GM23338 (cell line): ENCODE measurements at regions not wholly inside any gene's neighbourhood (a gene's known extent, or its start where the extent isn't known, plus 50 kb on each side); places are given as distances from the start of the nearest gene placed in this dataset.

Experiments used
- ETS1 ChIP-seq: IDR thresholded peaks from 2 replicates; pipeline ENCODE4 v1.6.1; 2016; ENCODE audit warnings: antibody characterized with exemption
- EZH2 ChIP-seq: fragments of 200-600 bp; sonication (generic); IDR thresholded peaks from one replicate; pipeline ENCODE4 v1.8.0; 2017; ENCODE audit warnings: antibody characterized with exemption, mild to moderate bottlenecking, low read depth; ENCODE audit not compliant: unreplicated experiment
- EZH2phosphoT487 ChIP-seq: fragments of 200-600 bp; sonication (generic); IDR thresholded peaks from one replicate; pipeline ENCODE4 v1.8.1; 2018; ENCODE audit warnings: antibody characterized with exemption; ENCODE audit not compliant: unreplicated experiment
- POLR2AphosphoS5 ChIP-seq: IDR thresholded peaks from 2 replicates; pipeline ENCODE4 v1.6.1; 2016; ENCODE audit warnings: antibody characterized with exemption, low read depth
- TF ChIP-seq, protein P1 (sequence below), 2 experiments: fragments of 200-600 bp in 1 of 2; sonication (generic) in 1 of 2; conservative IDR thresholded peaks; 2 replicates each; pipeline versions ENCODE4 v1.5.1 to v1.6.1; 2016 to 2017; ENCODE audit warnings: antibody characterized with exemption in 2 of 2, low read depth in 2 of 2, mild to moderate bottlenecking in 2 of 2, moderate library complexity in 1 of 2

- TF ChIP-seq, protein P1, sequence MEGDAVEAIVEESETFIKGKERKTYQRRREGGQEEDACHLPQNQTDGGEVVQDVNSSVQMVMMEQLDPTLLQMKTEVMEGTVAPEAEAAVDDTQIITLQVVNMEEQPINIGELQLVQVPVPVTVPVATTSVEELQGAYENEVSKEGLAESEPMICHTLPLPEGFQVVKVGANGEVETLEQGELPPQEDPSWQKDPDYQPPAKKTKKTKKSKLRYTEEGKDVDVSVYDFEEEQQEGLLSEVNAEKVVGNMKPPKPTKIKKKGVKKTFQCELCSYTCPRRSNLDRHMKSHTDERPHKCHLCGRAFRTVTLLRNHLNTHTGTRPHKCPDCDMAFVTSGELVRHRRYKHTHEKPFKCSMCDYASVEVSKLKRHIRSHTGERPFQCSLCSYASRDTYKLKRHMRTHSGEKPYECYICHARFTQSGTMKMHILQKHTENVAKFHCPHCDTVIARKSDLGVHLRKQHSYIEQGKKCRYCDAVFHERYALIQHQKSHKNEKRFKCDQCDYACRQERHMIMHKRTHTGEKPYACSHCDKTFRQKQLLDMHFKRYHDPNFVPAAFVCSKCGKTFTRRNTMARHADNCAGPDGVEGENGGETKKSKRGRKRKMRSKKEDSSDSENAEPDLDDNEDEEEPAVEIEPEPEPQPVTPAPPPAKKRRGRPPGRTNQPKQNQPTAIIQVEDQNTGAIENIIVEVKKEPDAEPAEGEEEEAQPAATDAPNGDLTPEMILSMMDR (conservative IDR thresholded peaks at IDR 0.05; ENCODE audit: low read depth in 2 of 2), result no peak
- no peak for TF ChIP-seq EZH2phosphoT487
- no peak for TF ChIP-seq EZH2
- no peak for TF ChIP-seq ETS1
- no peak for TF ChIP-seq POLR2AphosphoS5
Measured at GRCh38 chr6:97876711-97877110, 593.7 kb upstream of the MMS22L start.
